Sigmoid colon (tissue), 4 donors: ENCODE measurements at regions not wholly inside any gene's neighbourhood (a gene's known extent, or its start where the extent isn't known, plus 50 kb on each side); places are given as distances from the start of the nearest gene placed in this dataset.
"Not testable (repeated sequence)": the region's sequence is repeated elsewhere in the genome, so short reads cannot be mapped to it uniquely, and the experiment has no call there.

Experiments used
- CTCF ChIP-seq, 4 experiments: fragments of 450-650 bp in 3 of 4; fragments of 200-600 bp in 1 of 4; IDR thresholded peaks; one replicate each; pipeline ENCODE4 v1.5.1; 2016 to 2019; ENCODE audit warnings: antibody characterized with exemption in 4 of 4, mild to moderate bottlenecking in 3 of 4, moderate library complexity in 2 of 4
- EP300 ChIP-seq, 4 donors: sonication (generic); formaldehyde crosslinking; IDR thresholded peaks; one replicate each; pipeline ENCODE4 v1.6.1; 2017; ENCODE audit warnings: antibody characterized with exemption in 4 of 4
- POLR2A ChIP-seq, 2 donors: fragments of 450-650 bp; IDR thresholded peaks; one replicate each; pipeline ENCODE4 v1.6.1; 2016; ENCODE audit warnings: antibody characterized with exemption in 2 of 2, mild to moderate bottlenecking in 2 of 2, moderate library complexity in 2 of 2

GRCh38 chr12:105895197-105895832 is 243.4 kb downstream of the NUAK1 start:
- not testable (repeated sequence) for TF ChIP-seq CTCF, POLR2A, EP300 (IDR thresholded peaks at IDR 0.05)
